Endometrial microvascular endothelial cells (primary cell): ENCODE measurements at regions not wholly inside any gene's neighbourhood (a gene's known extent, or its start where the extent isn't known, plus 50 kb on each side); places are given as distances from the start of the nearest gene placed in this dataset.

Experiments
- in situ Hi-C: cut with HindIII; loops from 2 replicates; pipeline ENCODE4 v1.10.0; 2017; ENCODE audit warnings: low sequenced_read_pairs, low pct_unique_long_range_greater_than_20kb; ENCODE audit errors: inconsistent ontology term

- in situ Hi-C loops: no loop called here
Measured at GRCh38 chr2:67515056-67515455, 117.9 kb downstream of the ETAA1 start.

DNA sequence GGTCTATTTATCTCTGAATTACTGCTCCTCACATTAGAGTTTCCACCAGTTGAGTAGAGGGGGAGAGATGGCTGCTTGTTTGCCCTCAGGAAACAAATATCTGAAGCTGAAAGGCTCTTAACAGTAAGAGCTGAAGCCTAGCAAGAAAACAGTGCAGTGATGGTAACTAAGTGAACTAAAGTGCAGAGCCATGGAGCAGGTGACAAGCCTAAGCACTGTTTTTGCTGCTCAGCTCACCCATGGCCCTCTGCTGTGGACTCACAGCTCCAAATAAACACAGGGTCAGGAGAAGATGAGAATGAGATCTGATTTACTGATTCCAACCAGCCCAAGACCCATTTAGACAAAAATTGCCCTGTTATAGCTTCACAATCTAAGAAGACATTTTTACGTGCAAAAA lies 118.4 kb downstream of the ETAA1 start:
- in situ Hi-C loops: no loop called here

GRCh38 chr2:67516362-67516761 lies 119.2 kb downstream of the ETAA1 start:
- in situ Hi-C loops: no loop called here

GRCh38 chr2:67516899-67517530 lies 119.9 kb downstream of the ETAA1 start:
- in situ Hi-C loops: no loop called here

GRCh38 chr2:67522148-67522547 lies 125.0 kb downstream of the ETAA1 start:
- in situ Hi-C loops: no loop called here

DNA sequence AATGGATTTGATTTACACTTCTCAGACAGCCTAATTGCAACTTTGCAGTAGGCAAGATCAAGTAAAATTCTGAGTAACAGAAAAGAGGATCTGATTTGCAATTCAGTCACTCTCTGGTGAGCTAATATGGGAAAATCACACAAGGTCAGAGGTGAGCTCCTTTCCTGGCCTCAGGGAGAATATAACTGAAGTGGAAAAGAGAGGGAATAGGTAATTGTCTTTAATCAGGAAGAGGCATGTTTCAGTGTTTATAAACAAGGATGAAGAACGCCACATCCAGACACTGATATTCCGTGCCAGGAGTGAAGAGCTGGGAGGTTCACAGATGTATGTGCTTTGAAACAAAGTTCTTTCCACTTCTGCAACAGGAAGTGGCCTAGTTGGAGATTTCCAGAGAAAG lies 127.1 kb downstream of the ETAA1 start:
- in situ Hi-C loops: no loop called here

- in situ Hi-C loops: no loop called here
Measured at GRCh38 chr2:67524777-67525176, 127.6 kb downstream of the ETAA1 start.

GRCh38 chr2:67526283-67526682 lies 129.2 kb downstream of the ETAA1 start:
- in situ Hi-C loops: no loop called here

GRCh38 chr2:67528320-67528719 lies 131.2 kb downstream of the ETAA1 start:
- in situ Hi-C loops: no loop called here

- in situ Hi-C loops: no loop called here
Measured at GRCh38 chr2:67532387-67532786, 135.3 kb downstream of the ETAA1 start.

GRCh38 chr2:67534745-67535144 lies 137.6 kb downstream of the ETAA1 start:
- in situ Hi-C loops: no loop called here

DNA sequence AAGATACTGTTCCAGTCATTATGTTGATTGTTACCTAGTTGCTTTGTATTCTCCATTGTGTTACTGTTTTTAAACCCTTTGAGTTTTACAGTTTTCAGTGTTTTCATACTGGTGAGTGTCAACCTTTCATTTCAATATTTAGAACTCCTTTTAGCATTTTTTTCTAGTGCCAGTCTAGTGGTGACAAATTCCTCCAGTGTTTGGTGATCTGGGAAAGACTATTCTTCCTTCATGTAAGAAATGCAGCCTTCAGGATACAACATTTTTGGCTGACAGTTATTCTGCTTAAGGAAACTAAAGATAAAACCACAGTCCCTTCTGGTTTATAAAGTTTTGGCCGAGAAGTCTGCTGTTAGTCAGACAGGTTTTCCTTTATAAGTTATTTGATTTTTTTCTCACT lies 143.8 kb downstream of the ETAA1 start:
- in situ Hi-C loops: no loop called here

DNA sequence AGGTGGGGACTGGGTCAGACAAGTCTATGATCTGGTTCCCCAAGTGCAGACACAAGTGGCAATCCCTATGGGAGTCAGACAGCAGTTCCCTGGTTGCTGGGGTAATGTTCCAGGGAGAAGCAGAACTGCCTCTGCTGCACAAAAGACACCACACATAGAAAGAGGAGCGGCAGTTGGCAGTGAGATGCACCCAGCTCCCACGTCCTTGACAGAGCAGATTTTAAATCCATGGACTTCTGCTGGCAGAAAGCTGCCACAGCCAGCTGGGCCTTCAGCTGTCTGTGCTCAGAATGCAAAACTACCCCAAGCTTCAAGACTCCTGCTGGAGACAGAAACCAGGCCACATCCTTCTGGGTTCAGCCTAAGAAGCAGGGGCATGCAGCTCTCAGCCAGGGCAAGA lies 147.2 kb downstream of the ETAA1 start:
- in situ Hi-C loops: no loop called here

DNA sequence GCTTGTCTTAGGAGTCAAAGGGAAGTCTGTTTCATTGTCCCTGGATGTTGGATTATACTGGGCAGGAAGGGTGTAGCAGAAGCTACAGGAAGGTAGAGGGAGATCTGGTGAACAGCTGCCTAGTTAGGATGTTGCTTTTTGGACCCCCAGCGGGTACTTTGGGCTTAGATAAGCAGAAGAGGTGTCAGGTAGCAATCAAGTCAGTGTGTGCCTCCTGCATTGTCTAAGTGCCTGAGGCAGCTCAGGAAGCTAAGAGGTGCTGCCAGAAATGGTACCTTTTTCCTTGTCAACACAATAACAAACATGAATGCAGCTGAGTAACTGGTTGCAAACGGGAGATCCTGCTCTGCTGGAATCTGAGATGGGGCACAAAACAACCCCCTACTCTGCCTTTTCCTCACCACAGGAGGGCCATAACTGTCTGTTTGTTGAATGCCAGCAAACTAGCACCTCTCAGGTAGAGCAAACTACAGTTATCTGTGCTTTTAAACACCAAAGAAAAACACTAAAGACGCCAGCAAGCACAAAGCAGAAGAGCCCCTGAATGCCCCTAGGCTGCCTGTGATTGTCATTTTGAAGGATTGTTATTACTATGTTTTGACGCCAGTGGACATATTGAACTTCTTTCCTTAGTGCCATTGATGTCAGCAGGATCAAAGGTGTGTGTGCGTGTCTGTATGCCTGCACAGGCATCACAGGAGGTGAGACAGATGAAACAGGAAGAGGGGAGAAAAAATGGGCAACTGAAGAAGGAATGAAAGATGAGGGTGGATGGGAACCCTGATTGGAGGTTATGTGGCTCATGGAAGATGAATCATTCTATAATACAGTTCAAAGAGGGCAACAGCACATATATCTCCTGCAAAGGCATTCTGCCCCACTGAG lies 151.4 kb downstream of the ETAA1 start:
- in situ Hi-C loops: no loop called here

DNA sequence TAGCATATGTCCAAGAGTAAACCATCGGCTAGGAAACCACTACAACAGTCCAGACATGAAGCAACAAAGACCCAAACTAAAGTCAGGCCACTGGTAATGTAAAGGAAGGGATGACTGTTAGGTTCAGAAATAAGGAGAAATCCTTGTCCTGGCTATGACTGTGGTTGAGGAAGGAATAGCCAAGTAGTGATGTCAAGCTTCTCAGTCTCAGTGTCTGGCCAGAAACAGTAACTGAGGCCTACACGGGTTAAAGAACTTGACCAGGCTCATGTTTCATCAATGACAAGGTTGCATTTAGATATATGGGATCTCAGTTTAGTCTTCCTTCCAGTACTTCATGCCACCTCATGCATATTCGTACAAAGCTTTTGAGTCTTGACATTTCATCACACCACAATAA lies 162.0 kb downstream of the ETAA1 start:
- in situ Hi-C loops: no loop called here

- in situ Hi-C loops: no loop called here
Measured at GRCh38 chr2:67560771-67561456, 163.8 kb downstream of the ETAA1 start.

DNA sequence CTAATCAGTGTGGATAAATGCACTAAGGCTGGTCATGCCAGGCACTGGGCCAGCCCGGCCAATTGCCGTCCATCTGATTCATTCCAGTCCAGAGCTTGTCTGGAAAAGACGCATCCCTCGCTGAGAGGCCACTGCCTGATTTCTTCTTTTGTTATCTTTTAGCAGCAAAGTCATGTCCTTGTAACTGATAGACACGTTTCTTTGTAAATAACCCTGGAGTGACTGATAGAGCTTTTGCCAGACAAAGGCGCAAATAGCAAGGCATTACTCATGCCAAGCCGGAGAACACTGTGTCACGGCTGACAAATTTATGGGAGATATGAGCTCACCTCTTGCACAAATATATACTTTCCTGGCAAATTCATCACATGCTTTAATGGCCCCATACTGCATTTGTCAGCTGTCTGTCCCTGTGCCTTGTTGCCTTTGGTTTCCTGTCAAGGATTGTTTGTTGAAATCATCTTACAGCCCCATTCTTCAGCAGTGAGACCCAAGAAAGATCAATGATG lies 164.4 kb downstream of the ETAA1 start:
- in situ Hi-C loops: no loop called here

- in situ Hi-C loops: no loop called here
Measured at GRCh38 chr2:67564076-67564475, 166.9 kb downstream of the ETAA1 start.

GRCh38 chr2:67564626-67565025 lies 167.5 kb downstream of the ETAA1 start:
- in situ Hi-C loops: no loop called here

DNA sequence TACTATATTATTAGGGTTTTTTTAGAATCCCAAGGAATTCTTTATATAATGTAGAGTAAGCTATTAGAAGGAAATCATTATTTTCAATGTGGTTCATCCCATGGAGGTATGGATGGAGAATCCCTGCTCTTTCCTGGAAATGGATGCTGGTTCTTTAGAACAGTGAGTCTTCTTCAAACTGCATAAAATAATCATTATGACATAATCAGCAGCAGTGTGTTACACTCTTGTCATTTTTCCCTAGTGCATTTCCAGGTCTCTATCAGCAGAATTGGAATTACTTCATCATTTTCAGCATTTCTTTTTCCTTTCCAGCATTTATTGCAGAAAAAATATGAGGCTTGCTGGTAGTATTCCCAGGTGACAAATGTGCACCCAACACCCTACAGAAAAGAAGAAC lies 168.1 kb downstream of the ETAA1 start:
- in situ Hi-C loops: no loop called here
